HG03575 (cell line): ENCODE measurements at regions not wholly inside any gene's neighbourhood (a gene's known extent, or its start where the extent isn't known, plus 50 kb on each side); places are given as distances from the start of the nearest gene placed in this dataset.

Experiments used
- ATAC-seq: cut with Tn5 transposase; IDR thresholded peaks from one replicate; pipeline ENCODE4 v1.9.1; 2021; ENCODE audit not compliant: unreplicated experiment, insufficient number of reproducible peaks, low FRiP score; ENCODE audit errors: extremely low read depth

DNA sequence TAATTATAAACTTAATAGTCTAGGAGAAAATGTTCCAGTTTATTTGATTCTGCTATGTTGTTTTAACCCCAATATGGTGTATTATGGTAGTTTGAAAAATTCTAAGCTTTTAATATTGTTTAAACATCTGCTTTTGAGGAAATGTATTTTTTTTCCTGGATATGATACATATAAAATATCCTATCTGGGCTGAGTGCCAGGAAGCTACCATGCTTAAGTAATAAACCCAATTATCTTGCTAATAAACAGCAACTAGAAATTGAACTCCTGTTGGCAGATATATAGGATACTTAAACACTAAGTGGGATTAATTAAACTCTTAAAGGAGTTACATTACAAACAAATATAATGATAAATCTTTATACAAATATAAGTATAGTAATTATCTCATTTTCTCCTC is 293.7 kb upstream of the GRM7 start:
- no peak for ATAC-seq

- ATAC-seq, result no peak
These were observed 291.9 kb upstream of the GRM7 start for GRCh38 chr3:6568999-6569493.

GRCh38 chr3:6571448-6571847 is 289.5 kb upstream of the GRM7 start:
- no peak for ATAC-seq

GRCh38 chr3:6577584-6577983 is 283.3 kb upstream of the GRM7 start:
- no peak for ATAC-seq

DNA sequence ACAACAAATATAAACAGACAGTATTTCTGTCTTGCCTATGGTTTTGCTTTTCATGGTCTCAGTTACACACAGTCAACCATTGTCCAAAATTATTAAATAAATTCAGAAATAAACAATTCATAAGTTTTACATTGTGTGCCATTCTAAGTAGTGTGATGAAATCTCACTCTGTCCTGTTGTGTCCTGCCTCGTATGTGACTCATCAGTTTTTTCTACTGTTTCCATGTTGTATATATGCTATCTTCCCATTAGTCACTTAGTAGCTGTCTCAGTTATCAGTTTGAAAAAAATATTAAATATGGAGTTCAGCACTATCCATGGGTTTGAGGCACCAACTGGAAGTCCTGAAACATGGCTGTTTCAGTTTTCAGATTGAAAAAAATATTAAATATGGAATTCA is 282.4 kb upstream of the GRM7 start:
- ATAC-seq, result no peak

GRCh38 chr3:6580808-6581207 is 280.1 kb upstream of the GRM7 start:
- no peak for ATAC-seq

- no peak for ATAC-seq
These were observed 275.6 kb upstream of the GRM7 start for GRCh38 chr3:6585360-6585759.

DNA sequence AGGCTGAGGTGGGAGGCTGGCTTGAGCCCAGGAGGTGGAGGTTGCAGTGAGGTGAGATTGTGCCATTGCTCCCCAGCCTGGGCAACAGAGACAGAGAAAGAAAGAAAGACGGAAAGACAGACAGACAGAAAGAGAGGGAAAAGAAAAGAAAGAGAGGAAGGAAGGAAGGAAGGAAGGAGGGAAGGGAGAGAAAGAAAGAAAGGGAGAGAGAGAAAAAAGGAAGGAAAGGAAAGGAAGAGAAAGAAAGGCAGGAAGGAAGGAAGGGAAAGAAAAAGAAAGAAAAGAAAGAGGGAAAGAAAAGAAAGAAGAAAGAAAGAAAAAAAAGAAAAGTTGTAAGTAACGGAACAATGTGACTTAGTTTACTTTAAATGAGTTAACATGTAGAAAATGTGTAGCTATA is 260.7 kb upstream of the GRM7 start:
- no peak for ATAC-seq

- ATAC-seq, result no peak
These were observed 259.5 kb upstream of the GRM7 start for GRCh38 chr3:6601374-6601773.

DNA sequence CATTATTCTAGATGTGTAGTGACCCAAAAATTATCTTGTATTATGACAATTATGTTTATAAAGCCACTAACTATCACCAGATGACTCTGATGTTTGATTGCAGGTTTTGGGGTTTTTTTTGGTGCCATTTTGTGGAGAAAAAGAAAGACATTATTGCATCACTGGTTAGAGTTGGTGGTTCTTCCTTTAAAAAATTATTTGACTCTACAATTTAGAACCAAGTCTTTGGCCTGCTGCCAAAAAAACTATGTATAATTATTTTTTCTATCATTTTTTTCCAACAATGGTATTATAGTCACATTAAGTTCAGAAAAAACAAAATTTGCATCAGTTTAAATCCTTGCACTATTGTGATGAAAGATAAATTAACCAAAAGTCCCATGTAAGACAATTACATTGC is 258.6 kb upstream of the GRM7 start:
- no peak for ATAC-seq

GRCh38 chr3:6605227-6605626 is 255.7 kb upstream of the GRM7 start:
- no peak for ATAC-seq

GRCh38 chr3:6608843-6609242 is 252.1 kb upstream of the GRM7 start:
- no peak for ATAC-seq

- ATAC-seq, result no peak
These were observed 248.8 kb upstream of the GRM7 start for GRCh38 chr3:6612034-6612616.

GRCh38 chr3:6622260-6622659 is 238.7 kb upstream of the GRM7 start:
- no peak for ATAC-seq

- no peak for ATAC-seq
These were observed 238.2 kb upstream of the GRM7 start for GRCh38 chr3:6622712-6623111.

GRCh38 chr3:6631376-6631775 is 229.5 kb upstream of the GRM7 start:
- no peak for ATAC-seq

GRCh38 chr3:6640907-6641306 is 220.0 kb upstream of the GRM7 start:
- ATAC-seq, result no peak

DNA sequence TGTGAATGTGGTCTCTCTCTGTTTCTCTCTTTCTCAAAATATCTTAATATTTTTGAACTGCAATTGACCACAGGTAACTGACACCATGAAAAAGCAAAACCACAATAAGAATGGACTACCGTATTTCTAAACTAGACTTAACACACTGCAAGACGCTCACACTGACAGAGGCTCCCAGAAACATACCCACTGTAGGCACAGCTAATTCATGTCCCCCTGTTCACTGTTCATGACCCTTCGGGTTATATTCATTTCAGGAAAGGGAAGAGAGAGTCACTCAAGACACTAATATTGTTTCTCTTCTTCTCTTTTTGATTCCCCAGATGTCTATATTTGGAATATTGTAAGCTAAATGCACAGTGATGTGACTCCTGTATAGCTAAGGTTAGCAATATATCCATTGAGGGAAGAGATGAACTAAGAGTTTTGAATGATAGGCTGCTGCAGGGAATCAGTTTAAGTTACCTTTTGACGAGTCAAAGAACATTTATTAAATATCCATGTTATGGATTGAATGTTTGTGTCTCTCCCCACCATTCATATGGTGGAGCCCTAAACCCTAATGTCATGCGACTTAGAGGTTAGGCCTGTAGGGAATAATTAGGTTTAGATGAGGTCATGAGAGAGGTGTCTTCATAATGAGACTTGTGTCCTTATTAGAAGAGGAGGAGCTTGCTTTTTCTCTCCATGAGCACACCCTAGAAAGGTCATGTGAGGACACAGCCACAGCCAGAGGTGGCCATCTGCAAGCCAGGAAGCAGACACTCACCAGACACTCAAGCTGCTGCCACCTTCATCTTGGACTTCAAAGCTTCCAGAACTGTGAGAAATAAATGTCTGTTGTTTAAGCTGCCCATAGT is 216.6 kb upstream of the GRM7 start:
- no peak for ATAC-seq

DNA sequence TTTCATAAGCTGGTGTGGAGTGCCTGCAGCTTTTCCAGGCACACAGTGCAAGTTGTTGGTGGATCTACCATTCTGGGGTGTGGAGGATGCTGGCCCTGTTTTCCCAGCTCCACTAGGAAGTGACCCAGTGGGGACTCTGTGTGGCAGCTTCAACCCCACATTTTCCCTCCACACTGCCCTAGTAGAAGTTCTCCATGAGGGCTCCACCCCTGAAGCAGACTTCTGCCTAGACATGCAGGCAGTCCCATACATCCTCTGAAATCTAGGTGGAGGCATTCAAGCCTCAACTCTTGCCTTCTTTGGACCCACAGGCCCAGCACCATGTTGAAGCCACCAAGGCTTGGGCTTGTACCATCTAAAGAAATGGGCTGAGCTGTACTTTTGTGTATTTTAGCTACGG is 206.2 kb upstream of the GRM7 start:
- no peak for ATAC-seq

DNA sequence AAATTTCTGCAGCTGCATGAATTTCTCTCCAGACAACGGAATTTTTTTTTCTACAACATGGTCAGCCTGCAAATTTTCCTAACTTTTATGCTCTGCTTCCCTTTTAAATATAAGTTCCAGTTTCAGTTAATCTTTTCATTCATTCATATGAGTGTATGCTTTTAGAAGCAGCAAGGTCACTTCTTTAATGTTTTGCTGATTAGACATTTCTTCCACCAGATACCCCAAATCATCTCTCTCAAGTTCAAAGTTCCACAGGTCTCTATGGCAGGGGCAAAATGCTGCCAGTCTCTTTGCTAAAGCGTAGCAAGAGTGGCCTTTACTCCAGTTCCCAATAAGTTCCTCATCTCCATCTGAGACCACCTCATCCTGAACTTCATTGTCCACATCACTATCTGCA is 205.6 kb upstream of the GRM7 start:
- ATAC-seq, result no peak

DNA sequence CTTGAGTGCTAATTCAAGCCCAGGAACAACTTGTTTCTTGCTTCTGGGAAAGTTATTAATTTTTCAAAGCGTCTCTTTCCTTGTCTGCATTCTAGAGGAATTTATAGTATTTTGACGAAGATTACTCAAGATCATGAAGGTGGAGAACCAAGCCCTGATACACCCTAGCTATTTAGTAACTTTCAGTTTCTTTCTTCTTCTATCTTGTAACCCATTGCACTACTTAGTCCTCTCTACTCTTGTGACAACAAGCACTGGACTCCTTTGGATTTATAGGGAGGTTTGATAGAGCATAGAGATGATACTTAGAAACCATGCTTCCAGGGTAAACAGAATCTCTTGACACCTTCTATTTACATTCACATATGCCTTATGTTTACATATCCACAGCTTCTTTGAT is 203.3 kb upstream of the GRM7 start:
- ATAC-seq, result no peak
